ENCODE measurements at regions not wholly inside any gene's neighbourhood (a gene's known extent, or its start where the extent isn't known, plus 50 kb on each side); places are given as distances from the start of the nearest gene placed in this dataset.

GRCh38 chr21:26403321-26403720 is 169.8 kb downstream of the CYYR1 start:
- Histone ChIP-seq H2AFZ (ENCODE audit: low read depth, low read length) (no peak overlapping the region), H3K4me3 (ENCODE audit: low read depth in 1 of 2, low read length in 2 of 2) (no peak overlapping the region), H3K4me2 (ENCODE audit: insufficient read depth, low read length) (no peak overlapping the region), H3K27ac (ENCODE audit: low read length) (no peak overlapping the region), H3K9me3 (ENCODE audit: insufficient read depth, low read length, severe bottlenecking) (no peaks in the 10 kb centered on the region), H3K27me3 (ENCODE audit: insufficient read depth, low read length, poor library complexity) (no peaks in the 10 kb centered on the region), H3K9ac (ENCODE audit: low read depth, low read length) (no peak overlapping the region), H3K79me2 (ENCODE audit: insufficient read depth, low read length) (no peaks in the 10 kb centered on the region), H3K4me1 (ENCODE audit: insufficient read depth, low read length) (peaks cover 26% of the 10 kb centered on the region), H4K20me1 (ENCODE audit: insufficient read depth, low read length) (no peaks in the 10 kb centered on the region), H3K36me3 (ENCODE audit: insufficient read depth, low read length) (no peaks in the 10 kb centered on the region)
- DNase-seq (no peak), ATAC-seq (ENCODE audit: insufficient read depth, low read depth) (no peak)
- TF ChIP-seq CTCF (IDR thresholded peaks at IDR 0.05; ENCODE audit: borderline replicate concordance, extremely low read depth, low read length, poor library complexity, severe bottlenecking) (no peak), EZH2 (IDR thresholded peaks at IDR 0.05; ENCODE audit: borderline replicate concordance, low read depth, low read length, severe bottlenecking) (no peak)

DNA sequence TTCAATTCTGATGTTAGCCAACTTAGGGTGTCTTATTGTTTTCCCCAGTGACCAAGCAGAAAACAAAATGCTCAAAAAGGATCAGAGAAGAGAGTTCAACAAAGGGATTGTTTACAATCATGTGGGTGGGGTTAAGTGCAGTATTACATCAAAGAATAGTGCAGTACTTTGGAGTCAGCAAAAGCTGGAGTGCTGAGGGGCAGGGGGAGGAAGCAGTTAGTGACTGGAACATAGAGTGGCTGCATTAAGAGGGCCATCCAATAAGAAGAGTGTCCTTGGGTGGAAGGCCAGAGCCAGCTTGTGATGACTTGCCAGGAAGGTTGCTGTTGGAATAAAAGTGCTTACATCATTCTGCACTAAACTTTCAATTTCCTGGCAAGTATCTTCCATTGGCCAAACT is 175.5 kb downstream of the CYYR1 start:
- DNase-seq: no peak
- no peaks in the 10 kb centered on the region for H3K36me3 ChIP-seq (ENCODE audit: insufficient read depth, low read length)
- H2AFZ ChIP-seq (ENCODE audit: low read depth, low read length): no peak overlapping the region
- TF ChIP-seq CTCF (IDR thresholded peaks at IDR 0.05; ENCODE audit: borderline replicate concordance, extremely low read depth, low read length, poor library complexity, severe bottlenecking): no peak
- TF ChIP-seq EZH2 (IDR thresholded peaks at IDR 0.05; ENCODE audit: borderline replicate concordance, low read depth, low read length, severe bottlenecking): no peak
- H4K20me1 ChIP-seq (ENCODE audit: insufficient read depth, low read length): no peaks in the 10 kb centered on the region
- H3K4me1 ChIP-seq (ENCODE audit: insufficient read depth, low read length): no peaks in the 10 kb centered on the region
- H3K27ac ChIP-seq (ENCODE audit: low read length): no peak overlapping the region
- H3K9me3 ChIP-seq (ENCODE audit: insufficient read depth, low read length, severe bottlenecking): no peaks in the 10 kb centered on the region
- ATAC-seq (ENCODE audit: insufficient read depth, low read depth): no peak
- H3K27me3 ChIP-seq (ENCODE audit: insufficient read depth, low read length, poor library complexity): no peaks in the 10 kb centered on the region
- H3K9ac ChIP-seq (ENCODE audit: low read depth, low read length): no peak overlapping the region
- no peak overlapping the region for H3K4me2 ChIP-seq (ENCODE audit: insufficient read depth, low read length)
- no peak overlapping the region for H3K4me3 ChIP-seq (ENCODE audit: low read depth in 1 of 2, low read length in 2 of 2)
- no peaks in the 10 kb centered on the region for H3K79me2 ChIP-seq (ENCODE audit: insufficient read depth, low read length)

GRCh38 chr21:26394341-26394740 is 178.7 kb downstream of the CYYR1 start:
- Histone ChIP-seq H3K27ac (ENCODE audit: low read length) (no peak overlapping the region), H3K4me2 (ENCODE audit: insufficient read depth, low read length) (no peak overlapping the region), H3K9ac (ENCODE audit: low read depth, low read length) (no peak overlapping the region), H2AFZ (ENCODE audit: low read depth, low read length) (no peak overlapping the region), H3K36me3 (ENCODE audit: insufficient read depth, low read length) (no peaks in the 10 kb centered on the region), H3K27me3 (ENCODE audit: insufficient read depth, low read length, poor library complexity) (no peaks in the 10 kb centered on the region), H3K4me1 (ENCODE audit: insufficient read depth, low read length) (peaks cover 19% of the 10 kb centered on the region), H3K79me2 (ENCODE audit: insufficient read depth, low read length) (no peaks in the 10 kb centered on the region), H3K4me3 (ENCODE audit: low read depth in 1 of 2, low read length in 2 of 2) (no peak overlapping the region), H4K20me1 (ENCODE audit: insufficient read depth, low read length) (no peaks in the 10 kb centered on the region), H3K9me3 (ENCODE audit: insufficient read depth, low read length, severe bottlenecking) (no peaks in the 10 kb centered on the region)
- ATAC-seq (ENCODE audit: insufficient read depth, low read depth) (no peak), DNase-seq (no peak)
- TF ChIP-seq EZH2 (IDR thresholded peaks at IDR 0.05; ENCODE audit: borderline replicate concordance, low read depth, low read length, severe bottlenecking) (no peak), CTCF (IDR thresholded peaks at IDR 0.05; ENCODE audit: borderline replicate concordance, extremely low read depth, low read length, poor library complexity, severe bottlenecking) (no peak)

GRCh38 chr21:26391166-26391565 is 181.9 kb downstream of the CYYR1 start:
- no peaks in the 10 kb centered on the region for H3K27me3 ChIP-seq (ENCODE audit: insufficient read depth, low read length, poor library complexity)
- no peak overlapping the region for H3K27ac ChIP-seq (ENCODE audit: low read length)
- H3K4me3 ChIP-seq (ENCODE audit: low read depth in 1 of 2, low read length in 2 of 2): no peak overlapping the region
- TF ChIP-seq EZH2 (IDR thresholded peaks at IDR 0.05; ENCODE audit: borderline replicate concordance, low read depth, low read length, severe bottlenecking): no peak
- TF ChIP-seq CTCF (IDR thresholded peaks at IDR 0.05; ENCODE audit: borderline replicate concordance, extremely low read depth, low read length, poor library complexity, severe bottlenecking): no peak
- no peak for ATAC-seq (ENCODE audit: insufficient read depth, low read depth)
- peaks cover 13% of the 10 kb centered on the region for H3K9me3 ChIP-seq (ENCODE audit: insufficient read depth, low read length, severe bottlenecking)
- no peaks in the 10 kb centered on the region for H4K20me1 ChIP-seq (ENCODE audit: insufficient read depth, low read length)
- no peaks in the 10 kb centered on the region for H3K36me3 ChIP-seq (ENCODE audit: insufficient read depth, low read length)
- peaks cover 28% of the 10 kb centered on the region for H3K4me1 ChIP-seq (ENCODE audit: insufficient read depth, low read length)
- no peak overlapping the region for H3K9ac ChIP-seq (ENCODE audit: low read depth, low read length)
- H3K4me2 ChIP-seq (ENCODE audit: insufficient read depth, low read length): no peak overlapping the region
- no peak overlapping the region for H2AFZ ChIP-seq (ENCODE audit: low read depth, low read length)
- no peak for DNase-seq
- no peaks in the 10 kb centered on the region for H3K79me2 ChIP-seq (ENCODE audit: insufficient read depth, low read length)

Measured in DND-41 (cell line).